SK-N-SH treated with all-trans-retinoic acid at 6 μM for 48 hours (cell line): ENCODE measurements at regions not wholly inside any gene's neighbourhood (a gene's known extent, or its start where the extent isn't known, plus 50 kb on each side); places are given as distances from the start of the nearest gene placed in this dataset.

Source experiments
- ATAC-seq: fragments of 200-7000 bp; cut with Tn5 transposase; 3 replicates; pipeline ENCODE4 v1.9.1; 2020; ENCODE audit warnings: mild to moderate bottlenecking, moderate library complexity
- ARNTL ChIP-seq: fragments of 450-650 bp; formaldehyde crosslinking; IDR thresholded peaks from 2 replicates; pipeline ENCODE4 v1.5.0; 2020; ENCODE audit warnings: low read depth, mild to moderate bottlenecking, moderate library complexity, borderline replicate concordance
- BACH2 ChIP-seq: fragments of 250-450 bp; sonication (Bioruptor Pico); IDR thresholded peaks from 2 replicates; pipeline ENCODE4 v1.9.0; 2021; ENCODE audit warnings: mild to moderate bottlenecking, borderline replicate concordance
- CREB5 ChIP-seq: fragments of 250-450 bp; sonication (Bioruptor Pico); IDR thresholded peaks from 2 replicates; pipeline ENCODE4 v1.5.1; 2020; ENCODE audit warnings: low read depth, mild to moderate bottlenecking, moderate library complexity
- CSDC2 ChIP-seq: fragments of 250-450 bp; sonication (Bioruptor Pico); IDR thresholded peaks from 2 replicates; pipeline ENCODE4 v1.5.0; 2020; ENCODE audit warnings: mild to moderate bottlenecking, moderate library complexity
- GLIS3 ChIP-seq: fragments of 250-450 bp; sonication (Bioruptor Pico); IDR thresholded peaks from 2 replicates; pipeline ENCODE4 v1.5.0; 2020; ENCODE audit warnings: mild to moderate bottlenecking, moderate library complexity
- ISL1 ChIP-seq: fragments of 250-450 bp; sonication (Bioruptor Pico); IDR thresholded peaks from 2 replicates; pipeline ENCODE4 v2.1.2; 2022; ENCODE audit warnings: mild to moderate bottlenecking, moderate library complexity
- OSR1 ChIP-seq: fragments of 250-450 bp; sonication (Bioruptor Pico); IDR thresholded peaks from 2 replicates; pipeline ENCODE4 v1.8.0; 2022; ENCODE audit warnings: moderate library complexity, mild to moderate bottlenecking, inconsistent platforms
- PPARA ChIP-seq: fragments of 250-450 bp; sonication (Bioruptor Pico); IDR thresholded peaks from 2 replicates; pipeline ENCODE4 v1.5.0; 2020; ENCODE audit warnings: mild to moderate bottlenecking, borderline replicate concordance
- RARB ChIP-seq: fragments of 250-450 bp; sonication (Bioruptor Pico); IDR thresholded peaks from 2 replicates; pipeline ENCODE4 v1.8.0; 2021; ENCODE audit warnings: mild to moderate bottlenecking, moderate library complexity
- SNAI2 ChIP-seq: fragments of 250-450 bp; sonication (Bioruptor Pico); IDR thresholded peaks from 2 replicates; pipeline ENCODE4 v1.5.0; 2020; ENCODE audit warnings: mild to moderate bottlenecking, moderate library complexity
- TCF4 ChIP-seq: fragments of 250-450 bp; sonication (Bioruptor Pico); IDR thresholded peaks from 2 replicates; pipeline ENCODE4 v1.8.0; 2021; ENCODE audit warnings: mild to moderate bottlenecking, moderate library complexity, borderline replicate concordance
- TOX ChIP-seq: fragments of 250-450 bp; sonication (Bioruptor Pico); IDR thresholded peaks from 2 replicates; pipeline ENCODE4 v1.8.0; 2021; ENCODE audit warnings: mild to moderate bottlenecking, moderate library complexity, borderline replicate concordance
- TSHZ2 ChIP-seq: fragments of 250-450 bp; sonication (Bioruptor Pico); IDR thresholded peaks from 2 replicates; pipeline ENCODE4 v1.5.0; 2020; ENCODE audit warnings: mild to moderate bottlenecking, moderate library complexity
- ZC3H10 ChIP-seq: fragments of 250-450 bp; sonication (Bioruptor Pico); IDR thresholded peaks from 2 replicates; pipeline ENCODE4 v1.5.1; 2021; ENCODE audit warnings: mild to moderate bottlenecking, moderate library complexity
- ZFP3 ChIP-seq: fragments of 250-450 bp; sonication (Bioruptor Pico); IDR thresholded peaks from 2 replicates; pipeline ENCODE4 v1.5.0; 2020; ENCODE audit warnings: mild to moderate bottlenecking, moderate library complexity
- ZFP30 ChIP-seq: fragments of 450-650 bp; formaldehyde crosslinking; IDR thresholded peaks from 2 replicates; pipeline ENCODE4 v1.5.0; 2022; ENCODE audit warnings: mild to moderate bottlenecking, moderate library complexity
- ZNF565 ChIP-seq: fragments of 450-650 bp; formaldehyde crosslinking; conservative IDR thresholded peaks from 2 replicates; pipeline ENCODE4 v1.5.0; 2020; ENCODE audit warnings: low read depth, mild to moderate bottlenecking, moderate library complexity
- ZNF70 ChIP-seq: fragments of 450-650 bp; formaldehyde crosslinking; IDR thresholded peaks from 2 replicates; pipeline ENCODE4 v1.5.0; 2020; ENCODE audit warnings: mild to moderate bottlenecking, moderate library complexity
- ZNF8 ChIP-seq: fragments of 450-650 bp; formaldehyde crosslinking; IDR thresholded peaks from 2 replicates; pipeline ENCODE4 v1.5.0; 2020; ENCODE audit warnings: mild to moderate bottlenecking, moderate library complexity
- TF ChIP-seq, protein P1 (sequence below): fragments of 250-450 bp; sonication (Bioruptor Pico); IDR thresholded peaks from 2 replicates; pipeline ENCODE4 v1.8.0; 2021; ENCODE audit warnings: low read depth, mild to moderate bottlenecking, moderate library complexity, borderline replicate concordance

- TF ChIP-seq ARNTL (CRISPR knock-in tag) (no peak), TCF4 (no peak), OSR1 (no peak), ZC3H10 (CRISPR knock-in tag) (no peak), ZNF8 (CRISPR knock-in tag) (no peak), ZFP30 (CRISPR knock-in tag) (no peak), ZNF565 (CRISPR knock-in tag) (no peak), ZFP3 (no peak), TOX (no peak), RARB (CRISPR knock-in tag) (no peak), CSDC2 (CRISPR knock-in tag) (no peak), CREB5 (CRISPR knock-in tag) (no peak), PPARA (CRISPR knock-in tag) (no peak), ZNF70 (no peak), GLIS3 (CRISPR knock-in tag) (no peak), TSHZ2 (CRISPR knock-in tag) (no peak), BACH2 (no peak)
- TF ChIP-seq, protein P1, sequence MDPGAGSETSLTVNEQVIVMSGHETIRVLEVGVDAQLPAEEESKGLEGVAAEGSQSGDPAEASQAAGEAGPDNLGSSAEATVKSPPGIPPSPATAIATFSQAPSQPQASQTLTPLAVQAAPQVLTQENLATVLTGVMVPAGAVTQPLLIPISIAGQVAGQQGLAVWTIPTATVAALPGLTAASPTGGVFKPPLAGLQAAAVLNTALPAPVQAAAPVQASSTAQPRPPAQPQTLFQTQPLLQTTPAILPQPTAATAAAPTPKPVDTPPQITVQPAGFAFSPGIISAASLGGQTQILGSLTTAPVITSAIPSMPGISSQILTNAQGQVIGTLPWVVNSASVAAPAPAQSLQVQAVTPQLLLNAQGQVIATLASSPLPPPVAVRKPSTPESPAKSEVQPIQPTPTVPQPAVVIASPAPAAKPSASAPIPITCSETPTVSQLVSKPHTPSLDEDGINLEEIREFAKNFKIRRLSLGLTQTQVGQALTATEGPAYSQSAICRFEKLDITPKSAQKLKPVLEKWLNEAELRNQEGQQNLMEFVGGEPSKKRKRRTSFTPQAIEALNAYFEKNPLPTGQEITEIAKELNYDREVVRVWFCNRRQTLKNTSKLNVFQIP (CRISPR knock-in tag), result no peak
- no peak for ATAC-seq
These were observed 407.3 kb downstream of the PLCL1 start for GRCh38 chr2:198211706-198212105.

DNA sequence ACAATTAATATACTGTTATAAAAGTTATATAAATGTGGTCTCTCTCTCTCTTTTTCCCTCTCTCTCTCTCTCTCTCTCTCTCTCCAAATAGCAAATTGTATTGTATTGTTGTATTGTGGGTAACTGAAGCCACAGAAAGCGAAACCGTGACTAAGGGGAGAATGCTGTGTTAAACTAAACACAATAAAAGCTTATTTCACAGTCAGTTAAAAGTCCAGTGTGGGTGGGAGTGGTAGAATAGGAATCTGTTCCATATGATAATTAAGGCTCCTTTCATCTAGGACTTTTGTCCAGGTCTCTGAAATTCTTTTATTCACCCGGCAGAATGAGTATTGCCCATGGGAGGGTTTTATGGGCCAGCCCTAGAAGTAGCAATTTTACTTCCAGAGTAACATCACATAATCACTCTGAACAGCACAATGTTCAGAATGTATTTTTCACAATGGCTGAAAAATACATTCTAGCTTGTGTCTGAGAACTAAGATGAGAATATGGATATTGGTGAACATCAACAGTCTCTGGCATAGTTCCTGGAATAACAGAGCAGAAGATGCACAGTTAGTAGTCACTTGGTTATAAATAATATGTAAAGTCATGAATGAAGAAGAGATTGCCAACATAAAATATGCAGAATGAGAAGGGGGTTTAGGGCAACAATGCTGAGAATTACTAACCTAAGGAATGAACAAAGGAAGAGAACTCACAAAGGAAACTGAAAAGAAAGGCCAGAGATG lies 399.1 kb downstream of the PLCL1 start:
- ATAC-seq, result no peak
- no peak for TF ChIP-seq CSDC2 (CRISPR knock-in tag)
- TF ChIP-seq SNAI2 (CRISPR knock-in tag), result no peak
- no peak for TF ChIP-seq OSR1
- no peak for TF ChIP-seq ARNTL (CRISPR knock-in tag)
- TF ChIP-seq TOX, result no peak
- no peak for TF ChIP-seq PPARA (CRISPR knock-in tag)
- TF ChIP-seq ISL1, result no peak
- no peak for TF ChIP-seq ZNF8 (CRISPR knock-in tag)
- no peak for TF ChIP-seq TSHZ2 (CRISPR knock-in tag)
- no peak for TF ChIP-seq BACH2
- no peak for TF ChIP-seq GLIS3 (CRISPR knock-in tag)
